ENCODE measurements at regions not wholly inside any gene's neighbourhood (a gene's known extent, or its start where the extent isn't known, plus 50 kb on each side); places are given as distances from the start of the nearest gene placed in this dataset.

DNA sequence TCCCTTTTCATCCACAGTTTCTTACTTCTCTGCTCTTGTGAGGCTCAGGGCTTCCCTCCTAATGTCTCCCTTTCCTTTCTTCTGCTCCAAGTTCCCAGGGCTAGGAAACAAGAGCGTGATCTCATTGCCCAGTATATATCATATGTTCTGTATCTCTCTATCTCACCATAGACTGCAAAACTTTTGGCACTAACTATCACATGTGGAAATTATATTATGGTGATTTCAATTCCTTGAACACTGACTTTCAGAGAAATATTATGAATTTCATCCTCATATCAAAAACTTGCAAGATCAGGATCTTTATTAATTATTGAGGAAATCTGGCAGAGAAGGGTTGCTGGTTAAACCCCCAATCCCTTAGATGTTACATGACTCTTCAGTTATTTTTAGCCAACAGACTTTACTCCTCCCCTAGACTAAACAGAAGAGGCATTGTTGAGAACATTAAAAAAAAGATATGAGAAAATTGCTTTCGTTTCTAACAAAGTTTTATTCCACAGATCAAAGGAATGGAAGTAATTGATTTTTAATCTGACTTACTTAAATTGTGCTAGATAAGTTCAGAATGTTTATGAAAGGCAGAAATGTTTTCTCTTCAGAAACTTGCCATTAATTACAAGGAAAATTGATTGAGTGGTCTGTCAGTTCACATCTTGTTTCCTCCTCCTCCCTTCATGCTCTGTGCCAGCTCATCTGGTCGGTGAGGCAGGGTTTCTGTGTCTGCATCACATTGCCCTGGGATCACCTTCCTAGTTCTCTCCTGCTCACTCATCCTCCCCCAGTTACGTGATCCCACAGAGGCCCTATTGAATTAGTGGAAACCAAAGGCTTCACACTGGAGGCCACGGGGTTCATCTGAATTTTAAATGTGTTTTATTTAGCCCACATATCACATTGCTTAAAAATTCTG is 378.5 kb downstream of the LMO7 start:
- Histone ChIP-seq H3K36me3 (ENCODE audit: control insufficient read depth in 2 of 4, insufficient read depth in 4 of 4, low read length in 3 of 4) (no peaks in the 10 kb centered on the region), H3K4me1 (replicated peaks in 1 of 4; ENCODE audit: control insufficient read depth in 3 of 4, insufficient read depth in 4 of 4, low read length in 3 of 4) (no peaks in the 10 kb centered on the region), H3K9ac (replicated peaks in 1 of 4; ENCODE audit: extremely low read depth in 1 of 4, low read depth in 3 of 4, low read length in 3 of 4) (no peak overlapping the region; a peak in 1 of 7 replicates), H3K4me3 (ENCODE audit: extremely low read depth in 1 of 4, insufficient read depth in 2 of 4, low read depth in 3 of 4, low read length in 4 of 4) (no peak overlapping the region), H3K23me2 (ENCODE audit: low read depth, low read length) (no peaks in the 10 kb centered on the region), H3K14ac (ENCODE audit: insufficient read length) (no peak overlapping the region), H2BK12ac (ENCODE audit: low read depth, low read length) (no peak overlapping the region), H2AFZ (ENCODE audit: low read length) (no peak overlapping the region), H3K79me1 (ENCODE audit: low read depth, low read length) (no peaks in the 10 kb centered on the region), H3K18ac (ENCODE audit: extremely low read depth, low read length) (no peak overlapping the region), H3K79me2 (ENCODE audit: control insufficient read depth in 1 of 2, insufficient read depth in 2 of 2, low read length in 2 of 2) (no peaks in the 10 kb centered on the region), H3K27me3 (replicated peaks in 1 of 4; ENCODE audit: control insufficient read depth in 3 of 4, extremely low read depth in 1 of 4, insufficient read depth in 3 of 4, low read length in 3 of 4) (no peaks in the 10 kb centered on the region), H4K91ac (replicated peaks; ENCODE audit: insufficient read length, low read length) (no peak overlapping the region), H3K27ac (ENCODE audit: low read depth, low read length) (no peak overlapping the region), H2BK5ac (ENCODE audit: low read depth, low read length) (no peak overlapping the region), H2BK15ac (ENCODE audit: low read length) (no peak overlapping the region), H2AK5ac (ENCODE audit: low read depth, low read length) (no peak overlapping the region), H4K20me1 (replicated peaks in 1 of 2; ENCODE audit: control insufficient read depth in 1 of 2, insufficient read depth in 2 of 2, low read length in 2 of 2) (no peaks in the 10 kb centered on the region), H4K5ac (ENCODE audit: insufficient read length, low read depth, low read length) (no peak overlapping the region), H2BK20ac (ENCODE audit: low read length) (no peak overlapping the region), H4K8ac (ENCODE audit: extremely low read depth, insufficient read depth, low read length) (no peak overlapping the region), H3K4ac (replicated peaks; ENCODE audit: insufficient read length, low read depth, low read length) (no peak overlapping the region), H2BK120ac (replicated peaks; ENCODE audit: low read depth, low read length) (no peak overlapping the region), H3K56ac (replicated peaks; ENCODE audit: insufficient read length, low read depth, low read length) (no peak overlapping the region), H3K4me2 (ENCODE audit: insufficient read depth in 1 of 2, low read depth in 2 of 2, low read length in 2 of 2) (no peak overlapping the region), H3K23ac (ENCODE audit: insufficient read length) (no peak overlapping the region), H3K9me3 (ENCODE audit: insufficient read depth in 2 of 2, low read depth in 1 of 2, low read length in 1 of 2) (no peaks in the 10 kb centered on the region)
- POLR2A ChIA-PET (ENCODE audit: partially characterized antibody), result no interaction called here
- 83% methylated on average over 5 of the region's 5 CpGs; no CpG with 5 or more reads in 1 of the 2 experiments for WGBS, 2 experiments (ENCODE audit: extremely low coverage in 1 of 2, insufficient coverage in 1 of 2, insufficient read length in 1 of 2, insufficient replicate concordance in 2 of 2, low coverage in 1 of 2, low lambda C conversion rate in 2 of 2, missing lambda C conversion rate in 1 of 2)
- no peak for FAIRE-seq
- CTCF ChIA-PET (ENCODE audit: partially characterized antibody), result interaction anchor here (1.0 kb wide), 1 partner anchor 320 kb away, joined by 3 read pairs; no protein-coding TSS in a partner anchor
- TF ChIP-seq RFX5 (IDR thresholded peaks at IDR 0.05; ENCODE audit: borderline replicate concordance, low read depth, low read length), result no peak
- TF ChIP-seq, protein P1, sequence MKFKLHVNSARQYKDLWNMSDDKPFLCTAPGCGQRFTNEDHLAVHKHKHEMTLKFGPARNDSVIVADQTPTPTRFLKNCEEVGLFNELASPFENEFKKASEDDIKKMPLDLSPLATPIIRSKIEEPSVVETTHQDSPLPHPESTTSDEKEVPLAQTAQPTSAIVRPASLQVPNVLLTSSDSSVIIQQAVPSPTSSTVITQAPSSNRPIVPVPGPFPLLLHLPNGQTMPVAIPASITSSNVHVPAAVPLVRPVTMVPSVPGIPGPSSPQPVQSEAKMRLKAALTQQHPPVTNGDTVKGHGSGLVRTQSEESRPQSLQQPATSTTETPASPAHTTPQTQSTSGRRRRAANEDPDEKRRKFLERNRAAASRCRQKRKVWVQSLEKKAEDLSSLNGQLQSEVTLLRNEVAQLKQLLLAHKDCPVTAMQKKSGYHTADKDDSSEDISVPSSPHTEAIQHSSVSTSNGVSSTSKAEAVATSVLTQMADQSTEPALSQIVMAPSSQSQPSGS (IDR thresholded peaks at IDR 0.05; ENCODE audit: low read length), result no peak
- no peak for TF ChIP-seq POU5F1 (IDR thresholded peaks at IDR 0.05; ENCODE audit: low read depth, low read length)
- no peak for TF ChIP-seq GABPA (IDR thresholded peaks at IDR 0.05; ENCODE audit: borderline replicate concordance, insufficient read depth, low read length)
- TF ChIP-seq EP300 (IDR thresholded peaks at IDR 0.05; ENCODE audit: borderline replicate concordance in 1 of 2, low read depth in 2 of 2, low read length in 2 of 2), result no peak
- DNase-seq (ENCODE audit: low read depth in 1 of 2, low spot score in 2 of 2), result no peak

Data from H1 (cell line).